HG03439 (cell line): ENCODE measurements at regions not wholly inside any gene's neighbourhood (a gene's known extent, or its start where the extent isn't known, plus 50 kb on each side); places are given as distances from the start of the nearest gene placed in this dataset.
"Not testable (repeated sequence)": the region's sequence is repeated elsewhere in the genome, so short reads cannot be mapped to it uniquely, and the experiment has no call there.

Experiments used
- ATAC-seq: cut with Tn5 transposase; IDR thresholded peaks from one replicate; pipeline ENCODE4 v1.9.1; 2021; ENCODE audit warnings: mild to moderate bottlenecking, moderate library complexity; ENCODE audit not compliant: unreplicated experiment

- ATAC-seq, result no peak
Observed at GRCh38 chr5:89320421-89321277, 437.7 kb upstream of the MEF2C start.

GRCh38 chr5:89317838-89318237 lies 434.9 kb upstream of the MEF2C start:
- not testable (repeated sequence) for ATAC-seq

GRCh38 chr5:89315286-89316100 lies 432.5 kb upstream of the MEF2C start:
- no peak for ATAC-seq

- ATAC-seq, result peak; percentile 96
Observed at GRCh38 chr5:89313804-89314588, 431.0 kb upstream of the MEF2C start.

GRCh38 chr5:89313044-89313443 lies 430.1 kb upstream of the MEF2C start:
- no peak for ATAC-seq

- ATAC-seq, result no peak
Observed at GRCh38 chr5:89309268-89309667, 426.3 kb upstream of the MEF2C start.

GRCh38 chr5:89308606-89309040 lies 425.6 kb upstream of the MEF2C start:
- peak; percentile 81 for ATAC-seq

- ATAC-seq, result no peak
Observed at GRCh38 chr5:89307972-89308371, 425.0 kb upstream of the MEF2C start.

GRCh38 chr5:89307141-89307540 lies 424.2 kb upstream of the MEF2C start:
- not testable (repeated sequence) for ATAC-seq

- peak; percentile 57 for ATAC-seq
Observed at GRCh38 chr5:89303033-89303480, 420.1 kb upstream of the MEF2C start.

GRCh38 chr5:89302102-89302891 lies 419.3 kb upstream of the MEF2C start:
- ATAC-seq, result peak; percentile 39

- ATAC-seq, result peak; percentile 68
Observed at GRCh38 chr5:89301321-89302025, 418.5 kb upstream of the MEF2C start.

- no peak for ATAC-seq
Observed at GRCh38 chr5:89300426-89300970, 417.5 kb upstream of the MEF2C start.

GRCh38 chr5:89299998-89300397 lies 417.0 kb upstream of the MEF2C start:
- ATAC-seq, result no peak

GRCh38 chr5:89297066-89297465 lies 414.1 kb upstream of the MEF2C start:
- ATAC-seq, result no peak

- ATAC-seq, result no peak
Observed at GRCh38 chr5:89293810-89294209, 410.8 kb upstream of the MEF2C start.

GRCh38 chr5:89292487-89292886 lies 409.5 kb upstream of the MEF2C start:
- ATAC-seq, result no peak

- ATAC-seq, result no peak
Observed at GRCh38 chr5:89289604-89290003, 406.6 kb upstream of the MEF2C start.

GRCh38 chr5:89287964-89288363 lies 405.0 kb upstream of the MEF2C start:
- no peak for ATAC-seq
